Natural killer cell (primary cell): ENCODE measurements at regions not wholly inside any gene's neighbourhood (a gene's known extent, or its start where the extent isn't known, plus 50 kb on each side); places are given as distances from the start of the nearest gene placed in this dataset.
"Not testable (repeated sequence)": the region's sequence is repeated elsewhere in the genome, so short reads cannot be mapped to it uniquely, and the experiment has no call there.

ENCODE experiments used
- ATAC-seq, 3 donors: fragments of 150-1000 bp in 2 of 3; fragments of 200-7000 bp in 1 of 3; cut with Tn5 transposase; 1 replicate in 1 of 3; 2 replicates in 2 of 3; pipeline ENCODE4 v1.10.0; 2021; ENCODE audit warnings: mild to moderate bottlenecking in 2 of 3, moderate library complexity in 2 of 3
- DNase-seq, 2 donors: peaks; one replicate each; pipeline versions ENCODE4 v3.0.0 to v3.0.0-alpha.2; 2013 to 2021; ENCODE audit warnings: mixed read lengths in 1 of 2
- H3K27ac ChIP-seq: one replicate; pipeline ENCODE4 v1.5.1; 2013; ENCODE audit warnings: mild to moderate bottlenecking, low read length
- H3K27me3 ChIP-seq: one replicate; pipeline ENCODE4 v1.6.1; 2013; ENCODE audit warnings: low read length; ENCODE audit not compliant: control insufficient read depth, insufficient read depth
- H3K36me3 ChIP-seq: one replicate; pipeline ENCODE4 v1.6.1; 2013; ENCODE audit warnings: low read length; ENCODE audit not compliant: control insufficient read depth, insufficient read depth
- H3K4me1 ChIP-seq: one replicate; pipeline ENCODE4 v1.6.1; 2013; ENCODE audit warnings: low read length; ENCODE audit not compliant: control insufficient read depth, insufficient read depth
- H3K4me3 ChIP-seq: one replicate; pipeline ENCODE4 v1.5.1; 2013; ENCODE audit warnings: low read length
- H3K9me3 ChIP-seq: one replicate; pipeline ENCODE4 v1.6.1; 2013; ENCODE audit warnings: low read length; ENCODE audit not compliant: control insufficient read depth, insufficient read depth
- H3K27ac Mint-ChIP-seq, 2 donors: one replicate each; pipeline ENCODE4 v1.8.0; 2022; ENCODE audit warnings: mild to moderate bottlenecking in 2 of 2, mixed read lengths in 2 of 2, moderate library complexity in 1 of 2
- H3K27me3 Mint-ChIP-seq, 2 donors: one replicate each; pipeline ENCODE4 v1.8.0; 2022; ENCODE audit warnings: low read depth in 2 of 2, mixed read lengths in 2 of 2
- H3K36me3 Mint-ChIP-seq: one replicate; pipeline ENCODE4 v1.8.0; 2022; ENCODE audit warnings: mixed read lengths
- H3K4me1 Mint-ChIP-seq, 2 donors: one replicate each; pipeline ENCODE4 v1.8.0; 2022; ENCODE audit warnings: mixed read lengths in 2 of 2
- H3K4me3 Mint-ChIP-seq: one replicate; pipeline ENCODE4 v1.8.0; 2022; ENCODE audit warnings: mild to moderate bottlenecking, moderate library complexity, mixed read lengths
- H3K9me3 Mint-ChIP-seq, 2 donors: one replicate each; pipeline ENCODE4 v1.8.0; 2022; ENCODE audit warnings: mixed read lengths in 2 of 2
- CTCF ChIP-seq: fragments of 200-600 bp; IDR thresholded peaks from one replicate; pipeline ENCODE4 v1.8.0; 2022; ENCODE audit warnings: antibody characterized with exemption
- WGBS: methylation state at CpG from one replicate; pipeline ENCODE4 v1.1.7; 2013; ENCODE audit warnings: missing lambda C conversion rate; ENCODE audit not compliant: insufficient coverage; 5-methylcytosine and 5-hydroxymethylcytosine counted together
- intact Hi-C: fragments of 100-400 bp; cut with micrococcal nuclease; formaldehyde crosslinking; loops from one replicate; pipeline ENCODE4 v1.14.2; 2022

- Histone ChIP-seq H3K36me3 (no peaks in the 10 kb centered on the region), H3K27ac (no peak overlapping the region), H3K4me3 (no peak overlapping the region), H3K27me3 (no peaks in the 10 kb centered on the region), H3K9me3 (no peaks in the 10 kb centered on the region), H3K4me1 (no peaks in the 10 kb centered on the region)
- H3K4me3 Mint-ChIP-seq, result no peak overlapping the region
- WGBS, result 95% methylated on average over 5 of the region's 6 CpGs
- ATAC-seq (no peak), DNase-seq (no peak)
- H3K36me3 Mint-ChIP-seq, result peaks cover 2% of the 10 kb centered on the region
- no peak overlapping the region for H3K27ac Mint-ChIP-seq
- peaks cover 0 to 5% of the 10 kb centered on the region in 2 donors for H3K4me1 Mint-ChIP-seq
- peaks cover 0 to 2% of the 10 kb centered on the region in 2 donors for H3K9me3 Mint-ChIP-seq
- intact Hi-C loops, result no loop called here
- no peak for TF ChIP-seq CTCF
- peaks cover 0 to 21% of the 10 kb centered on the region in 2 donors for H3K27me3 Mint-ChIP-seq
These were observed 130.5 kb downstream of the ATXN3L start for GRCh38 chrX:13189380-13189779.

GRCh38 chrX:13188731-13189309, 131.0 kb downstream of the ATXN3L start:
- Histone ChIP-seq H3K27me3 (no peaks in the 10 kb centered on the region), H3K4me1 (no peaks in the 10 kb centered on the region), H3K27ac (no peak overlapping the region), H3K4me3 (no peak overlapping the region), H3K9me3 (no peaks in the 10 kb centered on the region), H3K36me3 (no peaks in the 10 kb centered on the region)
- ATAC-seq (no peak), DNase-seq (no peak)
- Mint-ChIP-seq H3K4me1 (peaks cover 0 to 5% of the 10 kb centered on the region in 2 donors), H3K4me3 (no peak overlapping the region), H3K36me3 (peaks cover 8% of the 10 kb centered on the region), H3K9me3 (peaks cover 0 to 4% of the 10 kb centered on the region in 2 donors), H3K27me3 (peaks cover 0 to 21% of the 10 kb centered on the region in 2 donors), H3K27ac (no peak overlapping the region)
- intact Hi-C loops, result no loop called here
- WGBS, result 100% methylated on average over 3 of the region's 5 CpGs
- TF ChIP-seq CTCF, result no peak

GRCh38 chrX:13186643-13187042, 133.2 kb downstream of the ATXN3L start:
- intact Hi-C loops, ATAC-seq, H3K9me3 Mint-ChIP-seq: not testable (repeated sequence)

GRCh38 chrX:13180807-13181206, 136.4 kb upstream of the FAM9C start:
- no peak overlapping the region for H3K4me3 Mint-ChIP-seq
- no peaks in the 10 kb centered on the region for H3K27me3 ChIP-seq
- peaks cover 0 to 4% of the 10 kb centered on the region in 2 donors for H3K4me1 Mint-ChIP-seq
- DNase-seq (no peak), ATAC-seq (no peak)
- intact Hi-C loops, result no loop called here
- TF ChIP-seq CTCF, result no peak
- no peak overlapping the region for H3K4me3 ChIP-seq
- peaks cover 10% of the 10 kb centered on the region for H3K36me3 Mint-ChIP-seq
- H3K27ac ChIP-seq, result no peak overlapping the region
- WGBS, result 100% methylated on average over 1 of the region's 2 CpGs
- H3K9me3 Mint-ChIP-seq, result peaks cover 2 to 4% of the 10 kb centered on the region in 2 donors
- H3K27ac Mint-ChIP-seq, result no peak overlapping the region
- H3K9me3 ChIP-seq, result no peaks in the 10 kb centered on the region
- no peaks in the 10 kb centered on the region for H3K4me1 ChIP-seq
- peaks cover 0 to 34% of the 10 kb centered on the region in 2 donors for H3K27me3 Mint-ChIP-seq
- H3K36me3 ChIP-seq, result no peaks in the 10 kb centered on the region

More at GRCh38 chrX:13186643-13187042, 133.2 kb downstream of the ATXN3L start:
- H3K36me3 Mint-ChIP-seq, result peaks cover 10% of the 10 kb centered on the region
- 80% methylated on average over 1 of the region's 3 CpGs for WGBS
- H3K4me1 Mint-ChIP-seq, H3K27ac ChIP-seq, H3K27ac Mint-ChIP-seq, H3K4me1 ChIP-seq, DNase-seq, H3K4me3 ChIP-seq, H3K36me3 ChIP-seq, H3K9me3 ChIP-seq, H3K4me3 Mint-ChIP-seq, H3K27me3 ChIP-seq: not testable (repeated sequence)
- H3K27me3 Mint-ChIP-seq, result peaks cover 0 to 25% of the 10 kb centered on the region in 2 donors
